ENCODE measurements at regions not wholly inside any gene's neighbourhood (a gene's known extent, or its start where the extent isn't known, plus 50 kb on each side); places are given as distances from the start of the nearest gene placed in this dataset.
"Not testable (repeated sequence)": the region's sequence is repeated elsewhere in the genome, so short reads cannot be mapped to it uniquely, and the experiment has no call there.

GRCh38 chr22:23398701-23399366, 181.3 kb downstream of the IGLL1 start:
- no peaks in the 10 kb centered on the region for H3K36me3 Mint-ChIP-seq (ENCODE audit: low read depth)
- no peaks in the 10 kb centered on the region for H3K4me1 Mint-ChIP-seq (ENCODE audit: low read depth)
- H3K9me3 Mint-ChIP-seq = no peaks in the 10 kb centered on the region
- H3K27ac Mint-ChIP-seq = no peak overlapping the region
- no peak for DNase-seq (ENCODE audit: low spot score)
- no peaks in the 10 kb centered on the region for H3K27me3 Mint-ChIP-seq (ENCODE audit: low read depth)
- no peak overlapping the region for H3K4me3 Mint-ChIP-seq

DNA sequence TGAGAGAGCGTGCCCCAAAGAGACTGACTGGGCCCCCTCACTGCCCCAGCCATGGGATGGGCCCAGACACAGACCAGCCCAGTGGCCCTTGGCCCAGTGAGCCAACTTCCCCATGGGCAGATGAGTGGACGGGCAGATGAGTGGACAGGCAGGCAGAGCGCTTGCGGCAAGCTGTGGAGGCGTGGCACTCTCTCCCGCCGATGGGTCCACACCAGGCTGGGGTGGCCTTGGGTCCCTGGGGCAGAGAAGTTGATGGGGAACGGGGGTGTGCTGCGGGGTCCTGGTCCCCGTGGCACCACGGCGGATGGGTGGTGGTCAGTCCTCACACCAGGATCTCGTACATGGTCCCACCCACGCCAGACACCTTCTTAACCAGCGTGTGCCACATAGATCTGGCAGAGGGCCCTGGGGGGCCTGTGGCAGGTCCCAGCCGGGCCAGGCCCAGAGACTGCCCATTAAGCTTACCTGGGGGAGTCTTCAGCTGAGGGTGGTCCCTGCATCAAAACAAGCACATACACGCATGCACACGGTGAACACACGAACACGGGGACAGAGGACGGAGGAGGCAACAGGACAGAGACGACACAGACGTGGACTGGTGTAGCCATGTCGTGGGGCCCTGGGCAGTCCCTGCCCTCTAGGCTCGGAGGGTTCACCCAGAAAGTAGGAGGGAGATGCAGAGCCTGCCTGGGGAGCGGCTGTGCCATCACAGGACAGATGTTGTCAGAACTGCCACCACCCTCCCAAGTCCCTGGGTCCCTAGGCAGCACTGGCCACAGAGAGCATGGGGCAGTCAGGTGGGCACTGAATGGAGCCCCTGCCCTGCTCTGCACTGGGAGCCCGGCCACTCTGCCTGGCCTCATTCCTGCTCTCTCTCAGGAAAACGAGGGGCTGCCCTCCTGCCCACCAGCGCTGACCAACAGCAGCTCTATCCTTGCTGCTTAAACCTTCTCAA, 182.2 kb downstream of the IGLL1 start:
- H3K4me3 Mint-ChIP-seq = no peak overlapping the region
- no peak for DNase-seq (ENCODE audit: low spot score)
- no peaks in the 10 kb centered on the region for H3K27me3 Mint-ChIP-seq (ENCODE audit: low read depth)
- no peaks in the 10 kb centered on the region for H3K36me3 Mint-ChIP-seq (ENCODE audit: low read depth)
- no peaks in the 10 kb centered on the region for H3K9me3 Mint-ChIP-seq
- H3K4me1 Mint-ChIP-seq (ENCODE audit: low read depth) = no peaks in the 10 kb centered on the region
- no peak overlapping the region for H3K27ac Mint-ChIP-seq

- H3K27me3 Mint-ChIP-seq (ENCODE audit: low read depth) = no peaks in the 10 kb centered on the region
- no peaks in the 10 kb centered on the region for H3K4me1 Mint-ChIP-seq (ENCODE audit: low read depth)
- H3K9me3 Mint-ChIP-seq = no peaks in the 10 kb centered on the region
- H3K36me3 Mint-ChIP-seq (ENCODE audit: low read depth) = no peaks in the 10 kb centered on the region
- DNase-seq (ENCODE audit: low spot score) = no peak
- H3K27ac Mint-ChIP-seq = no peak overlapping the region
- H3K4me3 Mint-ChIP-seq = no peak overlapping the region
Observed at GRCh38 chr22:23397008-23397612, 183.0 kb downstream of the IGLL1 start.

GRCh38 chr22:23396362-23397007, 183.6 kb downstream of the IGLL1 start:
- DNase-seq (ENCODE audit: low spot score) = no peak
- Mint-ChIP-seq H3K4me1 (ENCODE audit: low read depth) (no peaks in the 10 kb centered on the region), H3K4me3 (no peak overlapping the region), H3K27me3 (ENCODE audit: low read depth) (no peaks in the 10 kb centered on the region), H3K36me3 (ENCODE audit: low read depth) (no peaks in the 10 kb centered on the region), H3K27ac (no peak overlapping the region), H3K9me3 (no peaks in the 10 kb centered on the region)

DNA sequence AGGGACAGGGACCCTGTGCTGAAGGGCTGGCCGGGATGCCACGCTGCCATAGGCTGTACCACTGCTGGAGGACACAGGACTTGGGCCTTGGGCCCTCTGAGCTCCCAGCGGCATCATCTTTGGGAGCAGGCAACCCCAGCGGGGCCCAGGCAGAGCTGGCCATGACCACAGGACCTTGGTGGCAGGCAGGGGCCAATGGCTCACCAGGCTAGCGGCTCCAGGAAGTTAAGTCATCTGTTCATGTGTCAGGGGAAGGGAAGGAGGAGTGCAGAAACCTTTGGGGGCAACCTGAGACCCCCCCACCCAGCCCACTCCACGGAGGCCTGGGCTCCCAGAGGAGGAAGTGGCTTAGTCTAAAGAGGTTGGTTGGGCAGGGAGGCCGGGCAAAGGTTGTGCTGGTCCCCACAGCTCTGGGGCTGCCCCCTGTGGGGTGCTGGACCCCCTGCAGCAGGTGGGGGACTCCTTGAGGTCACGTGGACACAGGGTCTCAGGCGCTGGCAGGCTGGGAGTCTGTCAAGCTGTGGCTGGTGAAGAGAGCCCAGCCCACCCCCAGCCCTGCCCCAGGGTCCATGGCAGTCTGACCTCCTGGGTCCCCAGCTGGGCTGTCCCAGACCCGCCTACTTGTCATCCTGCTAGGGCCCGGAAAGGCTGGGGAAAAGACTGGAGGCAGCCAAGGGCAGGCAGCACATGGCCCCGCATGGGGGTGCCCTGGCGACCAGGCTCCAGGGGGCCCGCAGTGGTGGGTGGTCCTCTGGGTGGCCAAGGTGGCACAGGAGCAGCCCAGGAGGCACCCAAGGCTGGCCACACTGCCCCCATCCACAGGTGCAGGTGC, 184.3 kb downstream of the IGLL1 start:
- no peaks in the 10 kb centered on the region for H3K4me1 Mint-ChIP-seq (ENCODE audit: low read depth)
- H3K36me3 Mint-ChIP-seq (ENCODE audit: low read depth) = no peaks in the 10 kb centered on the region
- no peaks in the 10 kb centered on the region for H3K27me3 Mint-ChIP-seq (ENCODE audit: low read depth)
- H3K4me3 Mint-ChIP-seq = no peak overlapping the region
- H3K27ac Mint-ChIP-seq = no peak overlapping the region
- no peak for DNase-seq (ENCODE audit: low spot score)
- H3K9me3 Mint-ChIP-seq = no peaks in the 10 kb centered on the region

DNA sequence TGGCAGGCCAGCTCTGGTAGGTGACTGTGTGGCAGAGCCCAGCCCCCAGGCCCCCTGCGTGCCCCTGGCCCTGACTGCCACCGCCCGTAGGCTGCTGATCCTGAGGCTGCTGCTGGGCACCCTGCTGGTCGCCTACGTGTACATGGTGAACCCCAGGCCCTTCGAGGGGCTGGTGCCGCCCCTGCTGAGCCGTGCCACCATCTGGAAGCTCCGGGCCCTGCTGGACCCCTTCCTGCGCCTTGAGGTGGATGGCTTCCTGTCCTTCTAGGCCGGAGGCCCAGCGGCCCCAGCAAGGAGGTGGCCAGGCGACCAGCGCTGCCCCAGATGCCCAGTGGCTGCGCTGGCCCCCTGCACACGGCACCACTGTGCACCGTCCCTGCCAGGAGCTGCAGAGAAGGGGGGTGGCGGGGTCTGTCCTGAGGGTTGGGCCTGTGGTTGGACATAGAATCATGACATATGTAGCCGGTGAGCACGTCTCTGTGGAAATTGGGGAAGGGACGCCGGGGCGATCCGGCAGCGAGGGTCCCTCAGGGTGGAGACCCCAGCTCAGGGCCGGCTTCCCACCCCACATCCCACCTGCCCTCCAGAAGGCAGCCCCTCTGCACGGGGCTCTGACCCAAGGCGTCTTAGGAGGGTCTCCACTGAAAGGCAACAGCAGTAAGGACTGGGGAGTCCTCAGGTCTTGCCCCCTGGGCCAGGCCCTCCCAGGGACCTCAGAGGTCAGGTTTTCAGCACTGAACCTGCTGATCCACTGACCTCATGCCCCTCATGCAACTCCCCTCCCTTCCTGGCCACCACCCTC, 185.4 kb downstream of the IGLL1 start:
- Mint-ChIP-seq H3K27me3 (ENCODE audit: low read depth) (no peaks in the 10 kb centered on the region), H3K36me3 (ENCODE audit: low read depth) (no peaks in the 10 kb centered on the region), H3K27ac (no peak overlapping the region), H3K4me3 (no peak overlapping the region), H3K4me1 (ENCODE audit: low read depth) (no peaks in the 10 kb centered on the region), H3K9me3 (no peaks in the 10 kb centered on the region)
- no peak for DNase-seq (ENCODE audit: low spot score)

DNA sequence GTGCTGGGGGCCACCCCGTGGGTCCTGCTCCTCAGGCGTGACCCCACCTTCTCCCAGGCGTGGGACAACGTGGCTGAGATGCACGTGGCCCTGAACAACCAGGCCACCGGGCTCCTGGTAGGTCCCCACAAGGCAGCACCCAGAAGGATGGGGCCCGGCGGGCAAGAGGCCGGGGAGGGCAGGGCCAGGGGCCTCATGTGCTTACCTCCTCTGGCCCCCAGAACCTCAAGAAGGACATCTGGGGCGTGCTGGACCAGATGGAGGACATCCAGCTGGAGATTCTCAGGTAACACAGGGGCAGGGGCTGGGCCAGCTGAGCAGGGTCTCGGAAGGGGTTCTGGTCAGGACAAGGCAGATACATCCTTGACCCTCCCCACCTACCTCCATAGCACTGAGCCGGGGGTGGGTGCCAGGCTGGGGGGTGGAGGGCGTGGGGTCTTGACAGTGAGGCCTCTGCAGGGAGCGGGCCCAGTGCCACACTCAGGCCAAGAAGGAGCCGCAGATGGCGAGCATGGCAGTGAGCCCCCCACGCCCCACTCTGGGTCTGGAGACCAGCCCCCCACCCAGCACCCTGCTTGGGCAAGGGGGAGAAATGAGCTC, 186.3 kb downstream of the IGLL1 start:
- H3K27me3 Mint-ChIP-seq (ENCODE audit: low read depth) = no peaks in the 10 kb centered on the region
- no peaks in the 10 kb centered on the region for H3K9me3 Mint-ChIP-seq
- H3K4me1 Mint-ChIP-seq (ENCODE audit: low read depth) = no peaks in the 10 kb centered on the region
- H3K27ac Mint-ChIP-seq = no peak overlapping the region
- DNase-seq (ENCODE audit: low spot score) = no peak
- no peaks in the 10 kb centered on the region for H3K36me3 Mint-ChIP-seq (ENCODE audit: low read depth)
- H3K4me3 Mint-ChIP-seq = no peak overlapping the region

DNA sequence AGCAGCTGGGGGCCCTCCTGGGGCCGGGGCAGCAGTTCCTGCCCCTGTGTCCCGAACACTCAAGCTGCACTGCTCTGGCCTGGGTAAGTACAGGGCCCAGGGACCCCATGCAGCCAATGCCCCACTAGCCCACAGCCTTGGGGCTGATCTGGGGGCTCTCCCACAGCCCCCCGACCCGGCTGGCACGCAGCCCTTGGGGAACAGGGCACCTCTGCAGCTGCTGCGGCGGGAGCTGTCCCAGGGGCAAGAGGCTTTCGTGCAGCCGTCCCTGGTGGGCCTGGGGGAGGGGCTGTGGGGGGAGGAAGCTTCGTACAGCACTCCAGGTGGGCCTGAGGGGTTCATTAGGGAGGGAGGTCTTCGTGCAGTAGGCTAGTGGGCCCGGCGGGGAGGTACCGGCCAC, 186.9 kb downstream of the IGLL1 start:
- not testable (repeated sequence) for H3K36me3 Mint-ChIP-seq (ENCODE audit: low read depth); H3K27ac Mint-ChIP-seq; H3K9me3 Mint-ChIP-seq; H3K4me1 Mint-ChIP-seq (ENCODE audit: low read depth); H3K27me3 Mint-ChIP-seq (ENCODE audit: low read depth); H3K4me3 Mint-ChIP-seq; DNase-seq (ENCODE audit: low spot score)

DNA sequence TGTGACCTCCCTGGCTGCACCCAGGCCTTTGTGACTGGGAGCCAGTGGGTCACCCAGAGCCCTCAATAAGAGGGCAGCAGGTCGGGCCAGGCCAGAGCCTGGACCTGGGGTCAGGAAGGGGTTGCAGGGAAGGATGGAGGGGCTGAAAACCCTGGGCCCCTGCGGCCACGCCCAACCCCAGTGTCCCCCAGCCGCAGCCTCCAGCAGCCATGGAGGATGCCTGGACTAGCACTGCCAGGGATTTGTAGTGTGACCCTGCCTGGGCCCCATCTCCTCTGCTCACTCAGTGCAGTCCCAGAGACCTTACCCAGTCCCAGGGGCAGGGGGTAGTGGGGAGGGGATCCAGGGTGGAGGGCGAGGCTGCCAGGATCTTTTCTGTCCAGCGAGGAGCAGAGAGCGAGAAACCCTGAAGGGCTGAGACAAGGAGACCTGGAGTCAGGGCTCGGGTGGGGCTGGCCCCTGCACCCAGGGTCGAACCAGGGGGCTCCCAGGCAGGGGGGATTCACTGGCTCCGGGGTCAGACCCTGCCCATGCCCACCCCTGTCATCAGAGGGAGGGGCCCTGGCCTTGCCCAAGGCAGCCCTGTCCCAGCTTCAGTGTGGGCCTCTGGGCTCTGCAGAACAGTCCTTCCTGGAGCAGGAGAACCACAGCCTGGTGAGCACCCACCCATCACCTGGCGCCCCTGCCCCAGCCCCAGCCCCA, 187.5 kb downstream of the IGLL1 start:
- Mint-ChIP-seq H3K27ac (no peak overlapping the region), H3K4me3 (no peak overlapping the region), H3K27me3 (ENCODE audit: low read depth) (no peaks in the 10 kb centered on the region), H3K4me1 (ENCODE audit: low read depth) (no peaks in the 10 kb centered on the region), H3K9me3 (no peaks in the 10 kb centered on the region), H3K36me3 (ENCODE audit: low read depth) (no peaks in the 10 kb centered on the region)
- DNase-seq (ENCODE audit: low spot score) = no peak

GRCh38 chr22:23391022-23391421, 189.1 kb downstream of the IGLL1 start:
- DNase-seq (ENCODE audit: low spot score) = no peak
- Mint-ChIP-seq H3K36me3 (ENCODE audit: low read depth) (no peaks in the 10 kb centered on the region), H3K4me3 (no peak overlapping the region), H3K27ac (no peak overlapping the region), H3K4me1 (ENCODE audit: low read depth) (no peaks in the 10 kb centered on the region), H3K9me3 (no peaks in the 10 kb centered on the region), H3K27me3 (ENCODE audit: low read depth) (no peaks in the 10 kb centered on the region)

DNA sequence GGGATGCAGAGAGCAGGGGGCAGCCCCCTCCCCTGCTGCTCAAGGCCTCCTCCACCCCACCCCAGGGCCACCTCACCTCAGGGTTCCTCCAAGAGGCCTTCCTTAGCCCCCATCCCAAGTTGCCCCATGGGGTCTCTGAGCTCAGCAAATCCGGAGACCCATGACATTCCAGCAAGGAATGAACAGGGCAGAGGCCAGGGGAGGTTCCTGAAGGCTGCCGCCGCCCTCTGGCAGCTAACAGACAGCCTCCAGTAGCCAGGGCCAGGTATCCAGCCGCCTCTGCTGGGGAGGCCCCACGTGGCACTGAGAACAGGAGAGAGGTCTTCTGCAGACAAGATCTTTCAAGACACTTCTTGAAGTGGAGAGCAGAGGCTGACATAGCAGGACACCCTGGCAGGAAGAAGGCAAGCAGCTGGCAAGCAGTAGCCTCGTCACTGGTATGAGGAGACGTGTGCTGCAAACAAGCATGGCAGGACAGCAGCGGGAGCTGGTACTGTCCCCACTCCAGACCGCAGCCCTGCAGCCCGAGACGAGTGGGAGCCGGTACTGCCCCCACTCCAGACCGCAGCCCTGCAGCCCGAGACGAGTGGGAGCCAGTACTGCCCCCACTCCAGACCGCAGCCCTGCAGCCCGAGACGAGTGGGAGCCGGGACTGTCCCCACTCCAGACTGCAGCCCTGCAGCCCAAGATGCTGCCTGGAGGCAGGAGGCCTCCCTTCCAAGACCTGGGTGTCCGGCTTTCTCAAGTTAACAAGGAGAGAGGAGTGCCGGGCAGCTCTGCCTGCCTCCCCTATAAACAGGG, 190.6 kb downstream of the IGLL1 start:
- Mint-ChIP-seq H3K27me3 (ENCODE audit: low read depth) (no peaks in the 10 kb centered on the region), H3K36me3 (ENCODE audit: low read depth) (no peaks in the 10 kb centered on the region), H3K9me3 (no peaks in the 10 kb centered on the region), H3K4me3 (no peak overlapping the region), H3K27ac (no peak overlapping the region), H3K4me1 (ENCODE audit: low read depth) (no peaks in the 10 kb centered on the region)
- DNase-seq (ENCODE audit: low spot score) = no peak
